ENCODE measurements at regions not wholly inside any gene's neighbourhood (a gene's known extent, or its start where the extent isn't known, plus 50 kb on each side); places are given as distances from the start of the nearest gene placed in this dataset.

GRCh38 chr4:71630803-71631202, 153.1 kb downstream of the GC start:
- POLR2A ChIA-PET, result no interaction called here
- CTCF ChIA-PET (ENCODE audit: low intra/inter-chr PET ratio), result no interaction called here
- in situ Hi-C loops (cut with MboI) (no loop called here), intact Hi-C loops (cut with micrococcal nuclease) (no loop called here)
- no peaks in the 10 kb centered on the region for H3K9me1 ChIP-seq (ENCODE audit: control insufficient read depth, insufficient read depth, low read length)
- H3K4me1 ChIP-seq (replicated peaks in 1 of 2; ENCODE audit: control insufficient read depth in 2 of 2, insufficient read depth in 2 of 2, low read length in 2 of 2), result no peaks in the 10 kb centered on the region
- H3K4me2 ChIP-seq (ENCODE audit: insufficient read depth, low read length), result no peak overlapping the region
- H2AFZ ChIP-seq (ENCODE audit: low read depth, low read length), result no peak overlapping the region
- no TSS peak for BruUV-seq (replicated peaks)
- H3K36me3 ChIP-seq (ENCODE audit: control insufficient read depth, insufficient read depth, low read length), result no peaks in the 10 kb centered on the region
- H3K4me3 ChIP-seq, result no peak overlapping the region
- no peak overlapping the region for H3K27ac ChIP-seq (ENCODE audit: extremely low read depth, low read depth, low read length)
- no peaks in the 10 kb centered on the region for H3K27me3 ChIP-seq (ENCODE audit: control insufficient read depth in 2 of 2, insufficient read depth in 2 of 2, low read length in 2 of 2)
- H4K20me1 ChIP-seq (replicated peaks; ENCODE audit: control insufficient read depth, insufficient read depth, low read length), result no peaks in the 10 kb centered on the region
- H3K79me2 ChIP-seq (ENCODE audit: control insufficient read depth, insufficient read depth, low read length), result no peaks in the 10 kb centered on the region
- H3K9me3 ChIP-seq (replicated peaks; ENCODE audit: control insufficient read depth, insufficient read depth, low read depth, low read length), result no peaks in the 10 kb centered on the region
- no peak overlapping the region for H3K9ac ChIP-seq (ENCODE audit: insufficient read depth in 1 of 2, low read depth in 2 of 2, low read length in 2 of 2)
- FAIRE-seq (no peak), DNase-seq (ENCODE audit: extremely low read depth in 1 of 4, low spot score in 3 of 4) (no peak), ATAC-seq (no peak)
- WGBS (ENCODE audit: insufficient coverage, low coverage, missing lambda C conversion rate), result 0% methylated on average over 3 of the region's 3 CpGs
- TF ChIP-seq MTA2 (IDR thresholded peaks at IDR 0.05; ENCODE audit: low read depth), result no peak
- TF ChIP-seq ZNF280B (CRISPR knock-in tag; IDR thresholded peaks at IDR 0.05), result no peak
- TF ChIP-seq ZEB2 (IDR thresholded peaks at IDR 0.05), result no peak
- TF ChIP-seq PHF21A (IDR thresholded peaks at IDR 0.05; ENCODE audit: borderline replicate concordance, low read depth), result no peak
- no peak for TF ChIP-seq FIP1L1 (IDR thresholded peaks at IDR 0.05; ENCODE audit: low read depth, low read length, poor library complexity, severe bottlenecking)
- no peak for TF ChIP-seq TEAD1 (CRISPR knock-in tag; IDR thresholded peaks at IDR 0.05)
- TF ChIP-seq IRF1 (CRISPR knock-in tag; IDR thresholded peaks at IDR 0.05; ENCODE audit: borderline replicate concordance), result no peak
- no peak for TF ChIP-seq ZBTB5 (IDR thresholded peaks at IDR 0.05)
- TF ChIP-seq HDAC8 (tag; IDR thresholded peaks at IDR 0.05), result no peak
- no peak for TF ChIP-seq ZNF696 (CRISPR knock-in tag; conservative IDR thresholded peaks at IDR 0.05)
- no peak for TF ChIP-seq ARNT (IDR thresholded peaks at IDR 0.05)
- TF ChIP-seq SRSF9 (IDR thresholded peaks at IDR 0.05; ENCODE audit: borderline replicate concordance, low read depth, low read length), result no peak
- TF ChIP-seq ZNF263 (CRISPR knock-in tag; IDR thresholded peaks at IDR 0.05; ENCODE audit: borderline replicate concordance), result no peak
- TF ChIP-seq SMARCA4 (IDR thresholded peaks at IDR 0.05), result no peak
- TF ChIP-seq SFPQ (IDR thresholded peaks at IDR 0.05; ENCODE audit: low read depth, low read length), result no peak
- no peak for TF ChIP-seq BCL6 (CRISPR knock-in tag; IDR thresholded peaks at IDR 0.05)
- TF ChIP-seq MNT (conservative IDR thresholded peaks at IDR 0.05), result no peak
